ENCODE measurements at regions not wholly inside any gene's neighbourhood (a gene's known extent, or its start where the extent isn't known, plus 50 kb on each side); places are given as distances from the start of the nearest gene placed in this dataset.
"Not testable (repeated sequence)": the region's sequence is repeated elsewhere in the genome, so short reads cannot be mapped to it uniquely, and the experiment has no call there.

DNA sequence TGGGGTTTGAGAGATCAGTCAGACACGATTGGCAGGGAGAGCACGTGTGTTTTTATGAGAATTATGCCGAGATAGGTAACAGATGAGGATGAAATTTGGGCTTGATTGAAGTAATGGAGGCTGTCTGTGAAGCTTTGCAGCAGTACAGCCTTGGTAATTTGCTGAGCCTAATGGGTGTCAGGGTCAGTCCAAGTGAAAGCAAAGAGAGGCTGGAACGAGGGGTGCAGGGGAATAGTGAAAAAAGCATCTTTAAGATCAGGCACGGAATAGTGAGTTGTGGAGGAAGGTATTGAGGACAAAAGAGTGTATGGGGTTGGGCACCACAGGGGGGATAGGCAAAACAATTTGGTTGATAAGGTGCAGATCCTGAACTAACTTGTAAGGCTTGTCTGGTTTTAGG lies 116.4 kb downstream of the TLR5 start:
- TF ChIP-seq, protein P1, sequence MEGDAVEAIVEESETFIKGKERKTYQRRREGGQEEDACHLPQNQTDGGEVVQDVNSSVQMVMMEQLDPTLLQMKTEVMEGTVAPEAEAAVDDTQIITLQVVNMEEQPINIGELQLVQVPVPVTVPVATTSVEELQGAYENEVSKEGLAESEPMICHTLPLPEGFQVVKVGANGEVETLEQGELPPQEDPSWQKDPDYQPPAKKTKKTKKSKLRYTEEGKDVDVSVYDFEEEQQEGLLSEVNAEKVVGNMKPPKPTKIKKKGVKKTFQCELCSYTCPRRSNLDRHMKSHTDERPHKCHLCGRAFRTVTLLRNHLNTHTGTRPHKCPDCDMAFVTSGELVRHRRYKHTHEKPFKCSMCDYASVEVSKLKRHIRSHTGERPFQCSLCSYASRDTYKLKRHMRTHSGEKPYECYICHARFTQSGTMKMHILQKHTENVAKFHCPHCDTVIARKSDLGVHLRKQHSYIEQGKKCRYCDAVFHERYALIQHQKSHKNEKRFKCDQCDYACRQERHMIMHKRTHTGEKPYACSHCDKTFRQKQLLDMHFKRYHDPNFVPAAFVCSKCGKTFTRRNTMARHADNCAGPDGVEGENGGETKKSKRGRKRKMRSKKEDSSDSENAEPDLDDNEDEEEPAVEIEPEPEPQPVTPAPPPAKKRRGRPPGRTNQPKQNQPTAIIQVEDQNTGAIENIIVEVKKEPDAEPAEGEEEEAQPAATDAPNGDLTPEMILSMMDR (IDR thresholded peaks at IDR 0.05; ENCODE audit: insufficient read depth, low read depth, low read length) = not testable (repeated sequence)
- TF ChIP-seq EZH2 (IDR thresholded peaks at IDR 0.05; ENCODE audit: insufficient read depth, low read length) = not testable (repeated sequence)
